GM18870 (cell line): ENCODE measurements at regions not wholly inside any gene's neighbourhood (a gene's known extent, or its start where the extent isn't known, plus 50 kb on each side); places are given as distances from the start of the nearest gene placed in this dataset.

Source experiments
- ATAC-seq: cut with Tn5 transposase; IDR thresholded peaks from one replicate; pipeline ENCODE4 v1.9.1; 2021; ENCODE audit warnings: moderate library complexity; ENCODE audit not compliant: unreplicated experiment

DNA sequence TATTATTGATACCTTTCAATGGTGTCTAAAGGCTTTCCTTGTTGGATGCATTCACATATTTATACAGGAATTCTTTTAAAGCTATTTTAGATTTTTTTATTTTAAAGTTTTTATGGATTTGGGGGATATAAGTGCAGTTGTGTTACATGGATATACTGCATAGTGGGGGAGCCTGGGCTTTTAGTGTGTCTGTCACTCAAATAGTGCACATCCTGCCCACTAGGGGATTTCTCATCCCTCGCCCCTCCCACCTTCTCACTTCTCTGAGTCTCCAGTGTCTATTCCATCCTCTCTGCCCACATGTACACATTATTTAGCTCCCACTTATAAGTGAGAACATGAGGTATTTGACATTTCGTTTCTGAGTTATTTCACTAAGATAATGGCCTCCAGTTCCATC, 154.0 kb upstream of the MKI67 start:
- ATAC-seq: no peak

DNA sequence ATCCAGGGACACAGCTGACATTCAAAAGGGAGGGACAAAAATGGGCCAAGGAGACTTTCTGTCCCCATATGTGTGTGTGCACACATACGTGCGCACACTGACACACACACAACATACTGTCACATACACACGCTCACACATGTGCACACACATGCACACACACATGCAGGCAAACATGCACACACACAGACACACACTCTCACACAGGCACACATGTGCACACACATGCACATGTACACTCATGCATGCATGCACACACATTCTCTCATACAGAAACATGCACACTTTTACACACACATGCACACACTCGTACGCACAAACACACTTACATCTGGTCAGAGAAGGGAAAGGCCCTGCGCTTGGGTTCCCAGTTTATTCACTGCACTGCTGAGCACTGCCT, 155.1 kb upstream of the MKI67 start:
- no peak for ATAC-seq

- no peak for ATAC-seq
Observed at GRCh38 chr10:128281861-128282260, 155.6 kb upstream of the MKI67 start.

DNA sequence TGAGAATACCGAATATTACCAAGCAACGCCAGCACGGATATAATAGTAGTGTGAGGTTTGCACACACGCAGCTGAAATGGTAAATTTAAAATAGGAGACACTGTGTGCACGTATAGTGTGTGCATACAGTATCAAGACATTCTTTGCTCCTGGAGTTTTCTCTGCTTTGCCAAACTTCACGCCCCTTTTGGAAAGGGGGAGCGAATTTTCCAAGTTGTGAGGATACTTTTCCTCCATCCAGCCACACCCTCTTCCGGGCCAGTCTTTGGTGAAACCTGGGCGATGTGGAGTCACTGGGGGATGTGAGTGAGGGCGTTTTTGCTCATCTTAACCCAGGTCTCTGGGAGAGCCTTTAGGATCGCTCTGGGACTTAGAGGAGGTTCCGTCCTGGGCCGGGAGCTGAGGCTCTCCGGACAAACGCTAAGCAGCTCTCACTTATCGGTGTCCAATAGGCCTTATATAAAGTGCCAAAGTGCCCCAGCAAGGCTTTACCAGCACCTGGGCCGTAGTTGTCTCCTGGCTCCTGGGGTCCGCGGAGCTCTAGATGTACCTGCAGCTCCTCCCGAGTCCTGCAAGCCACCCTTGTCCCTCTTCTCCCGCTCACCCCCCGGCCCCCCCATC, 160.0 kb upstream of the MKI67 start:
- no peak for ATAC-seq

DNA sequence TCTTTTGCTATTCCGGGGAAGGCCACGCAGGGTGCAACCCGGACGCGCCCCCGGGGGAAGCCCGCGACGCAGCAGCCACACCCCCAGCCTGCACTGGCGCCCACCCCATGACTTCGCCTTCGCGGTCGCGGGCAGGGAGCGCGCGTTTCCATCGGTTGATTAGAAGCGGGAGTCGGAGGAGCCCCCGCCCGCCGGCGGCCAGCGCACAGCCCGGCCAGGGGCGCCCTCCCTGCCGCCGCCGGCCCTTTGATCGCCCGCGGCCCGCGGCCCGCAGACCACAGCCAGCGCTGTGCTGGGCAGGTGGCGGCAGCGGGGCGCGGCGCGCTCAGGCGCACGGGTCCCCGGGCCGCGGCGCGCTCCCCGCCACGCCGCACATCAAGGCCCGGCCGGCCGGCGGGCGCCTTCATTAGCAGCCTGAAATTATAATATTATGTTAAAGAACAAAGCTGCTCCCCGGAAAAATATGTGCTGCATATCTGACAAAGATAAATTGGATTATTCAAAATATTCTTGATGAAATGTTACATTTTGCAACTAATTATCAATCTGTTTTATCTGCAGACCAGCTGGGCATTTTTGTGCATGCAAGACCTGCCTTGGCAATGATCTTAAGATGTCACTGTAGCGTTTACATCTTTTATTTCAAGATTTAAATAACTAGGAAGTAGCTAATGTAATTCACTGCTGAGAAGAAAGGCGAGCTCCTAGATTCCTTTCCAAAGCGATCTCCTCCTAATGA, 160.7 kb upstream of the MKI67 start:
- no peak for ATAC-seq

GRCh38 chr10:128287921-128288320, 161.7 kb upstream of the MKI67 start:
- no peak for ATAC-seq

- ATAC-seq: no peak
Observed at GRCh38 chr10:128289621-128290020, 163.4 kb upstream of the MKI67 start.

- no peak for ATAC-seq
Observed at GRCh38 chr10:128295003-128295402, 168.8 kb upstream of the MKI67 start.

GRCh38 chr10:128296253-128297007, 170.2 kb upstream of the MKI67 start:
- no peak for ATAC-seq

DNA sequence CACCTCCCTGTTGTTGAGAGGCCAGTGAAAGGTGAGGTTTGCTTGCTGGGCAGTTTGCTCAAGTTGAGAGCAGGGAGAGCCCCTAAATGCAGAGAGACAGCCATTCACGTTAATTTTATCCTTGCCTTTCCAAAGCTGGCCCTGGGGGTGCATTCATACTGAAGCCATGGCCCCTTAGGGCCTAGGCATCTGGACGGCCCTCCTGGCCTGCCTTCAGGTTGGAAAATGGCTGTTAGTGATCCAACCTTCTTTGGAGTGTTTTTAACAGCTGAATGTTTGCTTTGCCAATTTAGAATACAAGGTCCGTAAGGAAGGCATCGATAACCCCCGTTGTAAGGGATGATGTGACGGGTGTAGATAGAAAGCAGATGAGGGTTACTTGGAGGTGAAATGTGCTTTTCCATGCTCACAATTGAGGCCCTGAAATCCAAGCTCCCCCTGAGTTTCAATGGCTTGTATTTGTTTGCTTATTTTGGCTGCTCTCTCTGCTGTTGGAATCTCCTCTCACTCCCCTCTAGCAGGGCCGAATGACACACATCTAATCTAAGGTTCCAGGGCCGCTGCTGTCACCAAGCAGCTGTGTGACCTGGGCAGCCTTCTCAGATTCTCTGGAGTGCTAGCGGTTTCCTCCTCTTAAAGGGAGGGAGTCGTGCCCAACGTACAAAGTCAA, 171.6 kb upstream of the MKI67 start:
- ATAC-seq: no peak

DNA sequence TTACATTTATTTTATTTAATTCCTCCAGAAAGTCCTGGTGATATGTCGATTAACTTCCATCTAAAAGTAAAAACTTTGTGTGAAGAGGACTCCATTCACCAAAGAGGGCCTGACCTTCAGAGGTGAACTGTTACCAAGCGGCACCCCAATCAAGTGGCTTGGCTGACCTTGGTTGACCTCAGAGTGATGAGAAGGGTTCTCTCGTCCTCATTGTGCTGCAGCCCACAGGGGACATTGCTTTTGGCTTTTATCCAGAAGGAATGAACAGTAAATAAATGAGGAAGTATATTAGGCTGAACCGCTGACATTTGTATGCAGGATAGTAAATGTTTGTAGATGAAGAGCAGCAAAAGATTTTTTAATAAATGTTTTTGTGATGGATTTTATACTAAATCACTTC, 172.4 kb upstream of the MKI67 start:
- ATAC-seq: no peak

GRCh38 chr10:128300290-128300824, 174.1 kb upstream of the MKI67 start:
- ATAC-seq: no peak

DNA sequence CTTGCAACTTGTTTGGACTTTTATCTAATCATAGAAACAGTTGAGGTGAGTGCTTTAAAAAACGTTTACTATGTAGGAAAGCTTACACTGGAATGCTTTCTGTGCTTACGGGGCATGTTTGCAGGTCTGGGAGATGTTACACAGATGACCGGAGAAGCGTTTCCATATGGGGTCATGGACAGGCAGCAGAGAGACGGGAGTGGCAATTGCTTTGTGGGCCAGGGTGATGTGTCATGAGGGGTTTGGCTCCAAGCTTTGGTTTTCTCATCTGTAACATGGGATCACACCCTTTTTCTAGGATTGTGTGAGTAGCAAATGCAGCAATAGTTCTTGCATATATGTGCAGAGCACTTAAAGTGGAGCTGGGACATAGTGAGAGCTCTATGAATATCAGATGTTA, 174.8 kb upstream of the MKI67 start:
- ATAC-seq: no peak

GRCh38 chr10:128302808-128303207, 176.6 kb upstream of the MKI67 start:
- ATAC-seq: no peak

GRCh38 chr10:128304271-128304670, 178.0 kb upstream of the MKI67 start:
- no peak for ATAC-seq

DNA sequence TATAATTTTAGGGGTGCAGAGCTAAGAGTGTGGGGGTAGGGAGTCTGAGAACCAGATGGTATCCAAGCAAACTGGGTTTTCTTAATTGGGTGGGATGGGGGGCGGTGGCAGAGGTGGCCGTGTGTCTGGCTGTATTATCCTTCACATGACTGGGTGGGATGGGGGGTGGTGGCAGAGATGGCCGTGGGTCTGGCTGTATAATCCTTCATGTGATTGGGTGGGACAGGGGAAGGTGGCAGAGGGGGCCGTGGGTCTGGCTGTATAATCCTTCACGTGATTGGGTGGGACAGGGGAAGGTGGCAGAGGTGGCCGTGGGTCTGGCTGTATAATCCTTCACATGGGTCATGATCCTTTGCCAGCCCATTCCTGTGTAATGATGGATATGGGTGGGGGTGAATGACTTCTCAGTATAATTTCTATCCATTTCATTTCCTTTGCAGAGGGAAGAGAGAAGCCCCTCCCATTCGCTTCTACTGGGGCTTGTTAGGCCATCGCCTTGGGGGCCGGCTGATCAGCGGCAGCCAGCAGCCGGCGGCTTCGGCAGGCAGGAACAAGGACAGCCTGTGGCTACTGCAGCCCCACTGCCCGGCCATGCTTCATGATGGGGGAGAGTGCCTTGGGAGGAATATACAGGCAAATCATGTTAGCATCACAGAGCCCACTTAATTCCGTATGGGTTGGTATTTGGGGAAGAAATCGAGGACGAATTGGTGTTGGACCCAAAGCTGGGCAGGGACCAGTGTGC, 179.6 kb upstream of the MKI67 start:
- no peak for ATAC-seq

DNA sequence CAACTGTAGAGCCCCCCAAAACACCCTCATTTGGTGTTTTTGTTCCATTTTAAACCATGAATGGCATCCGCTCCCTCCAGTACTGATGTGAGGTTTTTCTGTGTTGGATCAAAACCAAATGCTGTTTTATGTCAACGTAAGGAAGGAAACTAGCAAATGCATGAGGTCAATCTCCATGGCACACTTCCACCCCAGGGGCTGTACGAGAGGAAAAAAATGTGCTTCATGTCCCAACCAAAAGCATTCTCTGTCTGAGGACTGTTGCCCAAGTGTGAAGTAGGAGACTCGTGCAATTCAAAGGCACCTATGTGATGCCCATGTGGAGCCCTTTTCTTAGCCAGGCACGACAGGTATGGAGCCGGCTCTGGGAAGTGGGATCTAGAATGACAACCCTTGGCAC, 180.3 kb upstream of the MKI67 start:
- ATAC-seq: no peak

GRCh38 chr10:128306966-128307365, 180.7 kb upstream of the MKI67 start:
- ATAC-seq: no peak

DNA sequence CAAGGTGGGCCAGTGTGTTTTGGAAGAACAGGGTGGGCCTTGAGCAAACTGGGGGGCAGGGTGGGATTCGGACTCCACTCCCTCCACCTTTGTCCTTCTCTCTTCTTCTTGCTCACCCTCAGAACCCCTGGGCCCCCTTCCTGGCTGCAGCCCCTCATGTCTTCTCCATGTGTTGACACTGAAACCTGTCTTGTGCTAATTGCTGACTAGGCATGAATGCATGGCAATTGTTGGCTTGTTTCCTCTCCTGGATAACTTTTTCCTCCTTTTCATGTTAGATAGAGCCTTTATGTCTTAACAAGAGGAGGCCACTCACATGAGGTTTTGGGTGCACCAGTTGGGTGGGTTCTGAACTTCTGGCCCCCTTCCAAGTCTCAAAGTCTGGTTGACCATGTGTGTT, 181.6 kb upstream of the MKI67 start:
- ATAC-seq: no peak

DNA sequence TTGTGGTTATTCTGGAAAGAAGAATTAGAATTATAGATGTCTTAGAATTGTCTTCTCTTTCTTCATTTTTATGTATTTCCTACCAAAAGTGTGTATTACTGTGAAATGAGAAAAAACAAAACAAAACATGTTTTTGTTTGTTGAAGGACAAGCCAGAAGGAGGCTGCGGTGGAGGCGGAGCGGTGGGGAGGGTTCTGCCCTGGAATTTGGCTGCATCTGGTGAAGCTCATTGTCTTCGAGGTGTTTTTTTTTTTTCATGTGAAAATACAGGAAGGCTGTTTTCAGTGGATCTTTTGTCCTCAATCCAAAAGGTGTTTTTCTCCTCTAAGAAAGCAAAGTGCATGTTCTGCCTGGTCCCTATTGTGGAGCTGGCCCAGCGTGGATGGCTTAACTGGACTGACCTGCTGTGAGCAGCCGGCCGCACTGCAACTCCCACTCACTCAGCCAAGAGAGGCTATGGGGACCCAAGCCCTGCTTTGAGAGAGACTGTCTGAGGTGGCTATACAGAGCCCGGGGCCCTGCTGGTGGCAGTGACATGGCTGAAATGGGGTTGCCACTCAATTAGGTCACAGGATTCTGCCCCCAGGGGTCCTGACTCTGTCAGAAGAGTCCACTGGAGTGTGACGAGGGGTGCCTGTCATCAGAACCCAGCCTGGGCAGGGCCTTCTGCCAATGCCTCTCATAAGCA, 184.9 kb upstream of the MKI67 start:
- no peak for ATAC-seq
